ENCODE measurements at regions not wholly inside any gene's neighbourhood (a gene's known extent, or its start where the extent isn't known, plus 50 kb on each side); places are given as distances from the start of the nearest gene placed in this dataset.

DNA sequence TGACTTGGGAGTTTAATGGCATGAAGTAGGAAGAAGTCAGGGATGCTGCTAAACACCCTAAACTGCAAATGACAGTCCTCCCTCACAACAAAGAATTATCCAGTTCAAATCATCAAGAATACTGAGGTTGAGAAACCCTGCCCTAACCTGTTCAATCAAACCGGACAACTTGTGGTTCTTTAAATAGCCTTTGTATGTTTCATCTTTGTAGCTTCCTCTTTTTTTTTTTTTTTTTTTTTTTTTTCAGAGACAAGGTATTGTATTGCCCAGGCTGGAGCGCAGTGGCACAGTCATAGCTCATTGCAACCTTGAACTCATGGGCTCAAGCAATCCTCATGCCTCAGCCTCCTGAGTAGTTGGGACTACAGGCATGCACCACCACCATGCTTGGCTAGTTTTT, 52.5 kb upstream of the TTC29 start:
- Histone ChIP-seq H3K27ac (no peak overlapping the region), H3K27me3 (no peaks in the 10 kb centered on the region), H3K36me3 (no peaks in the 10 kb centered on the region), H3K4me1 (no peaks in the 10 kb centered on the region), H3K4me3 (no peak overlapping the region), H3K9me3 (replicated peaks) (no peaks in the 10 kb centered on the region)
- DNase-seq, result no peak

GRCh38 chr4:147003956-147004809, 58.5 kb upstream of the TTC29 start:
- no peak for DNase-seq
- Histone ChIP-seq H3K27me3 (no peaks in the 10 kb centered on the region), H3K9me3 (replicated peaks) (no peaks in the 10 kb centered on the region), H3K27ac (no peak overlapping the region), H3K4me1 (no peaks in the 10 kb centered on the region), H3K4me3 (no peak overlapping the region), H3K36me3 (no peaks in the 10 kb centered on the region)

DNA sequence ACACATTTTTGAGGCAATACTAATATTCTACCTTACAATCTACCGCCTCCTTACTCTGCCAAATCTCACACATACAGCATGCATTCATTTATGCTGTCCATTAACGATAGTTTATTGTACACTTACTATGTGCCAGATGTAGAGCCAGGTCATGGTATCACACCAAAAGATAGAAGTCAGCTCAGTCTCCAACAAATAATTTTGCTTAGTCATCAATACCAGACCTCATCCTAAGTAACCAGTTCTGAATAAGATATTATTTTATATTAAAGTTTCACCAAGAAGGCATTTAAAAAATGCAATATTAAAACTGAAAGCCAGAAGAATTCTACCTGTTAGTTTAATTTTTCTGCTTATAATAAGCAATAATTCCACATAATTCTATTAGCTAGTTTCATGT, 60.6 kb upstream of the TTC29 start:
- DNase-seq, result no peak
- H3K4me1 ChIP-seq, result no peaks in the 10 kb centered on the region
- H3K27ac ChIP-seq, result no peak overlapping the region
- no peaks in the 10 kb centered on the region for H3K27me3 ChIP-seq
- no peaks in the 10 kb centered on the region for H3K9me3 ChIP-seq (replicated peaks)
- H3K4me3 ChIP-seq, result no peak overlapping the region
- no peaks in the 10 kb centered on the region for H3K36me3 ChIP-seq

- Histone ChIP-seq H3K27ac (no peak overlapping the region), H3K4me3 (no peak overlapping the region), H3K4me1 (no peaks in the 10 kb centered on the region), H3K27me3 (0 out of 2 replicates have a peak, but pooled peaks cover 2% of the 10 kb centered on the region), H3K36me3 (no peaks in the 10 kb centered on the region), H3K9me3 (replicated peaks) (no peaks in the 10 kb centered on the region)
- DNase-seq, result no peak
Observed at GRCh38 chr4:147009875-147010274, 64.2 kb upstream of the TTC29 start.

- H3K4me3 ChIP-seq, result no peak overlapping the region
- H3K27ac ChIP-seq, result no peak overlapping the region
- H3K36me3 ChIP-seq, result no peaks in the 10 kb centered on the region
- no peaks in the 10 kb centered on the region for H3K9me3 ChIP-seq (replicated peaks)
- DNase-seq, result no peak
- peaks cover 9% of the 10 kb centered on the region for H3K27me3 ChIP-seq
- no peaks in the 10 kb centered on the region for H3K4me1 ChIP-seq
Observed at GRCh38 chr4:147011411-147011810, 65.7 kb upstream of the TTC29 start.

DNA sequence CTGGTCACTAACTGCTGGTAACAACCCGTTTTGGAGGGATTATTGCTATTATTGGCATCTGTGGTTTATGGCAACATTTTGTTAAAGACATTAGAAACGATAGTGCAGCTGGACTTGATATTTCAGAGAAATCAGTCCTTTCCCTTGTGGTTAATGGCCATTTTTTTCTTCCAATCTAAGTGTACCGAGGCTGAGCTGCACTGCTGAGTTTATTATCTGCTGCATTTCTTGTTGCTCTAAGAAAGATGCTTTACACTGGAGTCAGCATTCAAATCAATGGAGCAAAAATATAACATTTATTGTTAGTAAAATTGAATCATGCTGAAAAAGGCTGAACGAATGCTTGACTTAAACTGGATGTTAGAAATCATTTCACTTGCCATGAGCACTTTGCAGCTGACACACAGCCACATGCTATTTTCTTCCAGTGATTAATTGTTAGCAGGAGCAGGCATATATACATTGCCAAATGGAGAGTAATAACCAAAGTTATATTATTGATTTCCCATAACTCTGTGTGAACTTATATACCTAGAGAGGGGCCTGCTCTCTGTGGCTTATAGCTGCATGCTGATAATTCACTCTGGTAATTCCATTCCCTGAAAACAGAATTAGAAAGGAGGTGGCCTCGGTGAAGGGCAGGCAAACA, 66.5 kb upstream of the TTC29 start:
- Histone ChIP-seq H3K27me3 (peaks cover 9% of the 10 kb centered on the region), H3K9me3 (replicated peaks) (no peaks in the 10 kb centered on the region), H3K4me1 (no peaks in the 10 kb centered on the region), H3K27ac (no peak overlapping the region), H3K4me3 (no peak overlapping the region), H3K36me3 (no peaks in the 10 kb centered on the region)
- DNase-seq, result no peak

GRCh38 chr4:147014946-147015345, 69.3 kb upstream of the TTC29 start:
- Histone ChIP-seq H3K4me3 (no peak overlapping the region), H3K9me3 (replicated peaks) (no peaks in the 10 kb centered on the region), H3K27ac (no peak overlapping the region), H3K27me3 (peaks cover 9% of the 10 kb centered on the region), H3K4me1 (no peaks in the 10 kb centered on the region), H3K36me3 (no peaks in the 10 kb centered on the region)
- DNase-seq, result no peak

DNA sequence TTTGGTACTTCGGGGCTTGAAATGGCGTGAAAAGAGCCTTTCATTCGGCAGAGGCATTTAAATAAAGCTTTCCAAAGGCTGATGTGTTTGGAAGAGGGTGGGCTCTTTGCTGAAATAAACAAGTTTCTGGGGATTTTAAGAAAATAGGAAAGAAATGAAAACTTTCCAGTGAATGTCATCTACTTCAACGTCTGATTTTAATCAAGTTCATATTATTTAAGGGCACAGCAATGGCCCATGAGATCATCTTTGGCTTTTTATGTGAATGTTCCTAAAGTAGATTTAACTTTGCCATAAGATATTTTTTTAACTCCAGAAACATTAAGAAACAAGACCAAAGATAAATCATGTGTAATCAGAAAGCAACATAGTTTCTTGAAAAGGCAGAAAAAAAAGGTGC, 69.8 kb upstream of the TTC29 start:
- Histone ChIP-seq H3K27me3 (peaks cover 9% of the 10 kb centered on the region), H3K4me3 (no peak overlapping the region), H3K4me1 (no peaks in the 10 kb centered on the region), H3K27ac (no peak overlapping the region), H3K36me3 (no peaks in the 10 kb centered on the region), H3K9me3 (replicated peaks) (no peaks in the 10 kb centered on the region)
- DNase-seq, result no peak

DNA sequence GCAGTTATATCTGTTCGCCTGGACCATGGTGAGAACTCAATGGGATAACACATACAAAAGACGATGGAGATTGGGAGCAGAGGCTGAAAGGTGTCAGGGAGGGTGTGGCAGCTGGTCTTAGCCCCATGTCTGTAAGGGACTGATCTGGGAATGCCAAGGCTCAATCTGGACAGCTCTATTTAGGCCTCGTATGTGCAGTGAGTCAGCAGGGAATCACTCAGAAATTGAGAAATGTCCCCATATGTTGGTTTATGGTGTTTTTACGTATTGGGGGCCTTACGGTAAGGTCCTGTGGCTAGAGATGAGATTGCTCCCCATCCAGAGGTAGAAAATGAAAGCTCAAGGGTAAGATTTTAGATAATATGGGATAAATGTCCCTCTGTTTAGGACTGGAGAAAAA, 71.4 kb upstream of the TTC29 start:
- no peaks in the 10 kb centered on the region for H3K36me3 ChIP-seq
- H3K4me1 ChIP-seq, result no peaks in the 10 kb centered on the region
- DNase-seq, result no peak

DNA sequence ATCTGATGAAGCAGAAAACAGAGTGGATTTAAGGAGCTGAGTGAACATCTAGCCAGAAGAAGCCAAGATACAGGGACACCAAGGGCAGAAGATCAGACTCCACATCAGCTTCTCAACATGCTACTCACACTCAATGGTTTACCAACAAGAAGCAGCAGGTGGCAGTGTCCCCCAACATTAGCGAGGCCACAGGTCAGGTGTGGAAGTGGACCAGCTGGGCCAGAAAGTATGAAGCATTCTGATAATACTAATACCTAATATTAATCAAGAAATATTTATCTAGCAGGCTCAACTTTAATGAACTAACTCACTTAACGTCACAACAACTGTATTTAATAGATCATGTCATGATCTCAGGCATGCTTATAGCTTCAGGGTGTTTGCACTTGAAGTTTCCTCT, 73.4 kb upstream of the TTC29 start:
- Histone ChIP-seq H3K27ac (no peak overlapping the region), H3K9me3 (replicated peaks) (no peaks in the 10 kb centered on the region), H3K36me3 (no peaks in the 10 kb centered on the region), H3K4me1 (no peaks in the 10 kb centered on the region), H3K4me3 (no peak overlapping the region), H3K27me3 (peaks cover 9% of the 10 kb centered on the region)
- DNase-seq, result peak; percentile 51 to 78

More for the DNA sequence above, 71.4 kb upstream of the TTC29 start:
- no peak overlapping the region for H3K27ac ChIP-seq
- H3K27me3 ChIP-seq, result peaks cover 9% of the 10 kb centered on the region
- no peaks in the 10 kb centered on the region for H3K9me3 ChIP-seq (replicated peaks)
- no peak overlapping the region for H3K4me3 ChIP-seq

DNA sequence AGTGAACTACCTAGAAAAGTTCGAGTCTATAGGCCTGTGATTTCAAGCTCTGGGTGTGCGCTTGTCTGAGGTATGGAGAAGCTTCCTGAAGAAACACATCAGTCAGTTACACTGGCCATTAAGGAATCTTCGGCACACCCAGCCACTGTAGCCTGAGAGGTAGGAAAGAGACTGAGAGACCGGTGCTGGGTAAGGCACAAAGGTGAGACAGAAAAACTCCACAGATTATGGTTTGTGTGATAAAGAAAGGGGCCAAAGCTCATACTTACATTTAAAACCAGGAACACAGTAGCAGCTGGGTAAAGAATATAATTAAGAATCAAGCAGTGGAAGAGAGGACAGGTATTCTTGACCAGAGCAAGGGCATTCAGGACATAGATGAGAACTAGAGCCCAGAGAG, 74.8 kb upstream of the TTC29 start:
- no peak for DNase-seq
- Histone ChIP-seq H3K4me3 (no peak overlapping the region), H3K4me1 (no peaks in the 10 kb centered on the region), H3K27me3 (peaks cover 1% of the 10 kb centered on the region; the same call in 1 of the 2 replicates), H3K9me3 (replicated peaks) (no peaks in the 10 kb centered on the region), H3K36me3 (no peaks in the 10 kb centered on the region), H3K27ac (no peak overlapping the region)

DNA sequence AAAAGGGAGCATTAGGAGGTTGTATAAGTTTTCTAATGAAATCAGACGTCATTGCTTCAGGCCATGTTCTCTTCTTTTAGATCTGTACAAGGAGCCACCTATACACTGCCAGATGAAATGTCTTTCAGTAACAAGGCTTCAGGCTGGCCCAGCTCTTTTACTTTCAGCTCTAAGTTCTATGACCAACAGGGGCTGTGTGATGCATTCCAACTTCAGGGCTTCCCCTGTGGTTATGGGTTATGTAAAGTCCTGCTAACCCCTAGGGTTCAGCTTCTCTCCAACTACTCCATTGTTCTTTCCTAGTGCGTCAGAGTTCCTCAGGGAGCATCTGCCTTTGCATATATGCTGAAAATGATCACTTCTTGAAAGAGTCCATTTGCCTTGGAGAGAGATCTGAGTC, 79.4 kb upstream of the TTC29 start:
- Histone ChIP-seq H3K27ac (no peak overlapping the region), H3K36me3 (no peaks in the 10 kb centered on the region), H3K9me3 (replicated peaks) (no peaks in the 10 kb centered on the region), H3K4me3 (no peak overlapping the region), H3K4me1 (no peaks in the 10 kb centered on the region), H3K27me3 (no peaks in the 10 kb centered on the region)
- DNase-seq, result no peak

DNA sequence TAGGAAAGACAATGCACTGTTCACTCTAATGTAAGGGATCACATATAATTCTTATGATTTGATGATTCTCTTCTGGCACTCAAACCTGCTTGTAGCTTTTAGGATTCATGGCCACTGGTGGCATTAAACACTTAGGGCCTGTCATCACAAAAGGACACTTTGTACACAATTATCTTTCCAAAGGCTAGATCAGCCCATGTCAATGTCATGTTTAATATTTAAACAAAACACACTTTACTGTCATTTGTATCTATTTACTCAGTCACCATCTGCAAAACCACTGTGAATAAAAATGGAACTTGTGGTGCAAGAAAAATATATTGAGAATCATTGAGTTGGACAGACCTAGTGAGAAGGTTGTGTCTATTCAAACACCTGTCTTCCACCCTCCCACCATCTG, 83.6 kb upstream of the TTC29 start:
- H3K36me3 ChIP-seq, result no peaks in the 10 kb centered on the region
- no peaks in the 10 kb centered on the region for H3K9me3 ChIP-seq (replicated peaks)
- no peaks in the 10 kb centered on the region for H3K4me1 ChIP-seq
- no peak overlapping the region for H3K27ac ChIP-seq
- DNase-seq, result no peak
- H3K4me3 ChIP-seq, result no peak overlapping the region
- H3K27me3 ChIP-seq, result no peaks in the 10 kb centered on the region

GRCh38 chr4:147034372-147034771, 88.7 kb upstream of the TTC29 start:
- Histone ChIP-seq H3K27ac (no peak overlapping the region), H3K9me3 (replicated peaks) (no peaks in the 10 kb centered on the region), H3K4me3 (no peak overlapping the region), H3K27me3 (no peaks in the 10 kb centered on the region), H3K4me1 (peaks cover 1% of the 10 kb centered on the region), H3K36me3 (no peaks in the 10 kb centered on the region)
- DNase-seq, result no peak

DNA sequence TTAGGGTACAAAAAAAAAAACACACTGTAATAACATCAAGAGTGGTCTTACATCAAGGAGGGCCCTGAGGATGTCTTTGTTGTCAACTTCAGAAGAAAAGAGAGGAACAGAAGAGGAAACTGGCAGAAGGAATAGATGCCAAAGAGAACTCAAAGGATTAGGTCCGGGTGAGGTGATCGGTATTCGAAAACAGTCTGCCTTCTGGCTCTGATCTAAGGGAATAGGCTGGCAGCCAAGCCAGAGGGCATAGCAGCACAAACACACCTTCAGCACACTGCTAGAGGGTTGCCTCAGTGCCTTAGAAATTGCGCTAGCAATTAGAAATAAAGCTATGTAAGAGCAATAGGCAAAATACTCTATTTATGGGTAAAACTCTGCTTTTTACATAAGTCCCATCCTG, 91.4 kb upstream of the TTC29 start:
- H3K4me1 ChIP-seq, result peaks cover 17% of the 10 kb centered on the region
- no peak for DNase-seq
- no peak overlapping the region for H3K27ac ChIP-seq
- H3K27me3 ChIP-seq, result no peaks in the 10 kb centered on the region
- no peaks in the 10 kb centered on the region for H3K36me3 ChIP-seq
- no peaks in the 10 kb centered on the region for H3K9me3 ChIP-seq (replicated peaks)
- H3K4me3 ChIP-seq, result no peak overlapping the region

Data from SJCRH30 (cell line).